22Rv1 (cell line): ENCODE measurements at regions not wholly inside any gene's neighbourhood (a gene's known extent, or its start where the extent isn't known, plus 50 kb on each side); places are given as distances from the start of the nearest gene placed in this dataset.

Experiments used
- CTCF ChIP-seq: fragments of 450-650 bp; IDR thresholded peaks from 2 replicates; pipeline ENCODE4 v1.5.1; 2017; ENCODE audit warnings: mild to moderate bottlenecking
- ZFX ChIP-seq: fragments of 450-650 bp; IDR thresholded peaks from 2 replicates; pipeline ENCODE4 v1.6.1; 2017; ENCODE audit warnings: antibody characterized with exemption, borderline replicate concordance

- TF ChIP-seq CTCF, result no peak
- TF ChIP-seq ZFX, result no peak
Measured at GRCh38 chr17:54807331-54807730, 93.3 kb upstream of the TOM1L1 start.
